ENCODE measurements at regions not wholly inside any gene's neighbourhood (a gene's known extent, or its start where the extent isn't known, plus 50 kb on each side); places are given as distances from the start of the nearest gene placed in this dataset.

- TF ChIP-seq, protein P1, sequence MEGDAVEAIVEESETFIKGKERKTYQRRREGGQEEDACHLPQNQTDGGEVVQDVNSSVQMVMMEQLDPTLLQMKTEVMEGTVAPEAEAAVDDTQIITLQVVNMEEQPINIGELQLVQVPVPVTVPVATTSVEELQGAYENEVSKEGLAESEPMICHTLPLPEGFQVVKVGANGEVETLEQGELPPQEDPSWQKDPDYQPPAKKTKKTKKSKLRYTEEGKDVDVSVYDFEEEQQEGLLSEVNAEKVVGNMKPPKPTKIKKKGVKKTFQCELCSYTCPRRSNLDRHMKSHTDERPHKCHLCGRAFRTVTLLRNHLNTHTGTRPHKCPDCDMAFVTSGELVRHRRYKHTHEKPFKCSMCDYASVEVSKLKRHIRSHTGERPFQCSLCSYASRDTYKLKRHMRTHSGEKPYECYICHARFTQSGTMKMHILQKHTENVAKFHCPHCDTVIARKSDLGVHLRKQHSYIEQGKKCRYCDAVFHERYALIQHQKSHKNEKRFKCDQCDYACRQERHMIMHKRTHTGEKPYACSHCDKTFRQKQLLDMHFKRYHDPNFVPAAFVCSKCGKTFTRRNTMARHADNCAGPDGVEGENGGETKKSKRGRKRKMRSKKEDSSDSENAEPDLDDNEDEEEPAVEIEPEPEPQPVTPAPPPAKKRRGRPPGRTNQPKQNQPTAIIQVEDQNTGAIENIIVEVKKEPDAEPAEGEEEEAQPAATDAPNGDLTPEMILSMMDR (IDR thresholded peaks at IDR 0.05; ENCODE audit: low read depth, low read length): peak; percentile 79
- no peak for TF ChIP-seq POLR2A (IDR thresholded peaks at IDR 0.05; ENCODE audit: extremely low read depth, insufficient read length)
- TF ChIP-seq MYC (IDR thresholded peaks at IDR 0.05; ENCODE audit: low read depth, low read length): no peak
- TF ChIP-seq MAX (IDR thresholded peaks at IDR 0.05; ENCODE audit: low read depth, low read length): no peak
Measured at GRCh38 chr4:36399762-36400353, 118.4 kb downstream of the DTHD1 start.

Data from NB4 (cell line).